Anterior cingulate cortex (tissue), 58 donors: ENCODE measurements at regions not wholly inside any gene's neighbourhood (a gene's known extent, or its start where the extent isn't known, plus 50 kb on each side); places are given as distances from the start of the nearest gene placed in this dataset.
A peak's percentile ranks its signal among the peaks of the same experiment; 100 is the strongest.

Source experiments
- DNase-seq, 58 donors: peaks; one replicate each; lab custom pipeline; 2025; lab: John Stamatoyannopoulos, UW

GRCh38 chr4:132504438-132504837 lies 644.7 kb upstream of the PCDH10 start:
- no peak for DNase-seq

- no peak for DNase-seq
Observed at GRCh38 chr4:132506568-132506967, 642.5 kb upstream of the PCDH10 start.

DNA sequence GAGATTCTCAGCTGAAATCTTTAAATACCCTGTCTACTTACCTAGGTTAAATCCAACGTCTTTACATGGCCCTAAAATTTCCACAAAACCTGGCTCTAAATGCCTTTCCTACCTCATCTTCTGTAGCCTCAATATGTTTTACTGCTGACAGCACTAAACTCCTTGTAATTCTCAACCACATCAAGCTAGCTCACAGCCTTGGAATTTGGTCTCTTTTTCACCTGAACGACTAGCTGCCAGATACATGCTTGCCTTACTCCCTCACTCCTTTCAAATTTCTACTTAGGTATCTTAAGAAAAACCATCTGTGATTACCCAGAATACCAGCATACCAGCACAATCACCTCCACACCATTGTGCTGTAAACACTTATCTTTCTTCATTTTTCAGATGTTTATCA lies 635.6 kb upstream of the PCDH10 start:
- no peak for DNase-seq

GRCh38 chr4:132526652-132527051 lies 622.4 kb upstream of the PCDH10 start:
- DNase-seq, result no peak

GRCh38 chr4:132527817-132528216 lies 621.3 kb upstream of the PCDH10 start:
- DNase-seq, result no peak

- DNase-seq, result no peak
Observed at GRCh38 chr4:132530861-132531260, 618.2 kb upstream of the PCDH10 start.

- DNase-seq, result peak in 1 of 58 donors; percentile 1
Observed at GRCh38 chr4:132540268-132540667, 608.8 kb upstream of the PCDH10 start.

DNA sequence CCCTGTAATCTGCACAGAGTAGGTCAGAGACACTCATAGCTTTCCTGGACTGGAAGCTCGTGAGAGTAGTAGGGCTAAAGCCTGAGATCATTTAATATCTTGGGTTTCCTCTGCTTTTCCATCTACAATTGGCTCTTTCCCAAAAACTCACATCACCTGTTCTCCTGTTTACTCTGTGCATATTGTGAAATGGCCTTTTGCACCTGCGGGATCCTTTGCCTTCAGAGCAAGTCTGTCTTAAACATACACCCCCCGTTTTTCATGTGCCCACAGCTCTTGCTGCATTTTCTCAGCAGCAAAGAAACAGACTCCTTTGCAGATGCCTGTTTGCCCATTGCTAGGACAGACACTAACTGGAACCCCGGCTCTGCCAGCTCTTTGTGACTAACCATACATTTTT lies 608.3 kb upstream of the PCDH10 start:
- no peak for DNase-seq

DNA sequence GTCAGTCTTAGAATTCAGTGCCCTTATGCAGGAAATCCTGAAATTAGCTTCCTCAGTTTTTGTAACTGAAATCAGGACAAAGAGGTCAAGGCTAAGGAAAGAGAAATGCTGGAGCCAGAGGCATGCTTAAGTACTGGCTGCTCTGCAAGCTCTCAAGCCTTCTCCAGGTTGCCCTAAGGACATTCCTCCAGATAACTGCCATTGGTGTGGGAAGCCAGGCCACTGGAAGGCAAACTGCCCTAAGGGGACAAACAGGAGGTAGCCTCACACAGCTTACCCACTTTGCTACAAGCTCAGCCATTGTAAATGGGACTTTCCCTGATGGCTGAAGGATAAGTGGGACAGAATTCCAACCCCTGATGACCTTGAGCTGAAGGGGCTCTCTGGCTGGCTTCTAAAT lies 606.9 kb upstream of the PCDH10 start:
- DNase-seq, result no peak

GRCh38 chr4:132548463-132548862 lies 600.6 kb upstream of the PCDH10 start:
- DNase-seq, result no peak

DNA sequence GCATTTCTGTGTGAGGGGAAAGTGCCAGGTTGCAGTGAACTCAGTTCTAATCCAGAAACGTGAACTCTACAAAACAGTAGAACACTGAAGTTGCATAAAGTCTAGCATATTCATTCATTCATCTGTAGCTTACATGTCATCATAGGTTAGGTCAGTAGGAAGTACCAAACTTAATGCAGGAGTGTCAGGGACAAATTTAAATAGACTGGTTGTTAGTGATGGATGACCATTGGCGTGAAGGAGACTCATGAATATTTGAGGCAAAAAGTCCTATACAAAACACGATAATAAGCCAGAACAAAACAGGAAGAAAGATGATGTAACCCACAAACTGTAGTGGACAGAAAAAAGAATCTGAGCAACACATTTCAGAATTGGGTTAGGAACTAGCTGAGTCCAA lies 592.8 kb upstream of the PCDH10 start:
- DNase-seq, result no peak

DNA sequence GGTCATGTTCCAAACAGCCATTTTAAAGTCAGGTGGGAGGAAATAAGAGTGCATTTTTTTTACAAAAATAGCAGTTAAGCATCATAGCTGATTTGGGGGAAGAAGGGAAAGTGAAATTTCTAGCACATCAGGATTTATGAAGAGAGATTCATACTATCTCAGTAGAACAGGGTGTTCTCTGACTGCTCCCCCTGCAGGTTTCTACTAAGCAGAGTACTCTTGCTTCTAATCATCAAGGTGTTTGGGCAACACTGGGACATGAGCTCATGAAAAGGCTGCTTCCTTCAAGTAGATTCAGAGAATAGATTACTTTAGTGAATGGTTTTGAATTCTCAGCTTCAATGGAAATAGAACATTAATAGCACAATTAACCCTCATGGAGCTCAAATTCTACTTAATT lies 591.4 kb upstream of the PCDH10 start:
- DNase-seq, result no peak

- no peak for DNase-seq
Observed at GRCh38 chr4:132564920-132565319, 584.2 kb upstream of the PCDH10 start.

DNA sequence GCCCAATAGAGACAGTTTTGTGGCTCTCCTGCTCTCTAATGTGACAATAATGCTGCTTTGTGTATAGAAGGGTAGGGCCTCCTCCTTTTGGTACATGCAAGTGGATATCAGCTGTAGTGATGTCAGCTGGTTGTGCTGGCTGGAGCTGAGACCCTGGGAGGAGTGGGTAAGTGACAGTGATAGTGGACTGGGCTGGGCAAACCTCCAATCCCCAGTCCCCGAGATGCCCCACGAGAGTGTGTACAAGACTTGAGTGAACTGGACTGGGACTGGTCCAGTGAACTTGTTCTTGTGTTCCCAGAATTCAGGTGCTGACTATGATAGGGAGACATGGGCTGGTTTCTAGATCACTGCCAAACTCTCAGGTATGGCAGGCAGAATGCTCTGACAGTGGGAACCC lies 583.6 kb upstream of the PCDH10 start:
- DNase-seq, result no peak

DNA sequence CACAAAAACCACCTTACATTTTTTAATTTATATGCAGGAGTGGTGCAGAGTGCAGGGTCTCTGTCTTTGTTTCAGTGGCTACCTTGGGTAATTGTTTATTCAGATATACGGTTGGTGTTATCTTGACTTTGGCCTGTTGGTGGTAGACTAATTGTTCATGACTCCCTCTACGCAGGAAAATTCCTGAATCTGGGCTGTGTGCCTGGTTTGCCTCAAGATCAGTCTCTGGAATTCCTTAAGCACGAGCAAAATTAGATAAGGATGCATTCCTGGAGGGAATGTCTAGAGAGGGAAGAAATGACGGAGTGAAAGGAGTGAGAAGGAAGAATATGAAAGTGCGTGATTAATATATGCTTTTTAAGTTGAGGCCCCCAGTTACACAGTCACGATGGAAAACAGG lies 576.9 kb upstream of the PCDH10 start:
- DNase-seq, result no peak

- no peak for DNase-seq
Observed at GRCh38 chr4:132587626-132588025, 561.5 kb upstream of the PCDH10 start.

- DNase-seq, result no peak
Observed at GRCh38 chr4:132592340-132592739, 556.8 kb upstream of the PCDH10 start.

DNA sequence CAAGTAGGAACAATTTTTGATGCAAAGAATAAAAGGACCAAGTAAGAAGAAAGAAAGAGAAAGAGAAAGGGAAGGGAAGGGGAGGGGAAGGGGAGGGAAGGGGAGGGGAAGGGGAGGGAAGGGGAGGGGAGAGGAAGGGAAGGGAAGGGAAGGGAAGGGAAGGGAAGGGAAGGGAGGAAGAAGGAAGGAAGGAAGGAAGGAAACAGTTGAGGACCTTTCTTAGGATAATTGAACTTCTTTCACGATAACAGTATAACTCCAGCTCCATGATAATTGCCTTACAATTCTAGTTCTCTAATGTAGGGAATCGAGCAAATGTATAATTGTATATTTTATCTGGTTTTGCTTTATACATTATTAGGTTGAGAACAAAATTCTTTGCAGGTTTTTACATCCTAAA lies 556.2 kb upstream of the PCDH10 start:
- no peak for DNase-seq

GRCh38 chr4:132593717-132594400 lies 555.2 kb upstream of the PCDH10 start:
- DNase-seq, result no peak

DNA sequence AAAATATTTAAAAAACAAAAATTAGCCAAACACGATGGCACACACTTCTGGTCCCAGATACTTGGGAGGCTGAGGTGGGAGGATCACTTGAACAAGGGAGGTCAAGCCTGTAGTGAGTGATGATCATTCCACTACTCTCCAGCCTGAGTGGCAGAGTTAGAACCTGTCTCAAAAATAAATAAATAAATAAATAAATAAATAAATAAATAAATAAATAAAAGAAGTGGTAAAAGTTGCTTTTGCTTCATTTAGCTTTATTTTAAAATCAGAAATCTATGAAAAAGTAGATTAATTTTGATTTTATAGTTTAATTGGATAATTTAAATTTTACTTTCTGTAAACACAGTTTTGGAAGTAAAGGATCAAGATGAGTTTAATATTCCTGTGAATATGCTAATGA lies 552.9 kb upstream of the PCDH10 start:
- DNase-seq, result no peak

DNA sequence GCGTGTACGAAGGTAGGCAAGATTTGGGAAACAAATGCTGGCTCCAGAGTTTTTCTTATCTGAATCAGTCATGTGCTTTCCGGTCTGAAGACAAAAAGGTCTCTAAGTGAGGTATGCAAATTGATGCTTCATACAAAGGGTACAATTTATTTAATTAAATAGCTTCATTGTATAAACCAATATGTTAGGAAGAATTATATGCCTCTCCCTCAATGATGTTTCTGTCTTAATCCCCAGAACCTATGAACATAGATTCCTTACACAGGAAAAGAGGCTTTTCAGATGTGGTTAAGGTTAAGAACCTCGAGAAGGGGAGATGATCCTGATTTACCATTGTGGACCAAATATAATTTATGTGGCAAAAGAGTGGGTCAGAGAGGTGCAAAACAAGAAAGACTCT lies 543.5 kb upstream of the PCDH10 start:
- no peak for DNase-seq

DNA sequence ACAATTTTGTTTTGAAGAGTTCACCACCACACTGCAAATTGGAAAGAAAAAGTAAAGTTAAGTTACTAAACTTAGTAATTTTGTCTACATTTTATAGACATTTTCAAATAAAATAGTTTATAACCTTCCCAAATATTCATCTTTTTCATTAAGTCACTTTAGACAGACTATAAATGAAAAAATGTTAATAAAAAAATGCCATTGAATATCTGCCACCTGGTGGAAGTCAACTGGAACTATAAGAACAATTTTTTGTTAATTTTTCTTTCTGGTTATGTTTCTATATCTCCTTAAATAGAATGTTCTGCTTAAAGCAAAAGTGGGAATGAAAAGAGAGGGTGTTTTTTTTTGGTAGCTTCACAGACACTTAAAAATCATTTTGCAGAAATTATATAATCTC lies 534.4 kb upstream of the PCDH10 start:
- no peak for DNase-seq

- DNase-seq, result no peak
Observed at GRCh38 chr4:132619968-132620367, 529.1 kb upstream of the PCDH10 start.
